HG03175 (cell line): ENCODE measurements at regions not wholly inside any gene's neighbourhood (a gene's known extent, or its start where the extent isn't known, plus 50 kb on each side); places are given as distances from the start of the nearest gene placed in this dataset.
"Not testable (repeated sequence)": the region's sequence is repeated elsewhere in the genome, so short reads cannot be mapped to it uniquely, and the experiment has no call there.

ENCODE experiments used
- ATAC-seq: cut with Tn5 transposase; IDR thresholded peaks from one replicate; pipeline ENCODE4 v1.9.1; 2021; ENCODE audit warnings: mild to moderate bottlenecking, moderate library complexity; ENCODE audit not compliant: unreplicated experiment

- ATAC-seq, result no peak
These were observed 787.2 kb downstream of the METTL4 start for GRCh38 chr18:1784113-1784512.

- ATAC-seq, result not testable (repeated sequence)
These were observed 785.3 kb downstream of the METTL4 start for GRCh38 chr18:1785980-1786379.

GRCh38 chr18:1796636-1797035 is 774.7 kb downstream of the METTL4 start:
- ATAC-seq, result no peak

- no peak for ATAC-seq
These were observed 774.1 kb downstream of the METTL4 start for GRCh38 chr18:1797235-1797634.

- ATAC-seq, result no peak
These were observed 765.8 kb downstream of the METTL4 start for GRCh38 chr18:1805521-1805920.

GRCh38 chr18:1806884-1807615 is 764.3 kb downstream of the METTL4 start:
- no peak for ATAC-seq

- ATAC-seq, result no peak
These were observed 760.0 kb downstream of the METTL4 start for GRCh38 chr18:1811282-1811681.

- ATAC-seq, result no peak
These were observed 746.0 kb downstream of the METTL4 start for GRCh38 chr18:1825296-1825695.

GRCh38 chr18:1840878-1841277 is 730.4 kb downstream of the METTL4 start:
- ATAC-seq, result no peak

- no peak for ATAC-seq
These were observed 724.7 kb downstream of the METTL4 start for GRCh38 chr18:1846640-1847039.

- no peak for ATAC-seq
These were observed 722.6 kb downstream of the METTL4 start for GRCh38 chr18:1848716-1849115.

GRCh38 chr18:1849386-1849785 is 721.9 kb downstream of the METTL4 start:
- ATAC-seq, result no peak

- ATAC-seq, result not testable (repeated sequence)
These were observed 714.0 kb downstream of the METTL4 start for GRCh38 chr18:1857281-1857680.

- no peak for ATAC-seq
These were observed 709.8 kb downstream of the METTL4 start for GRCh38 chr18:1861473-1861872.

GRCh38 chr18:1865869-1866268 is 705.4 kb downstream of the METTL4 start:
- ATAC-seq, result no peak

GRCh38 chr18:1872274-1872673 is 699.0 kb downstream of the METTL4 start:
- no peak for ATAC-seq

- no peak for ATAC-seq
These were observed 696.1 kb downstream of the METTL4 start for GRCh38 chr18:1875219-1875618.

- ATAC-seq, result no peak
These were observed 686.7 kb downstream of the METTL4 start for GRCh38 chr18:1884623-1885022.

GRCh38 chr18:1891641-1892040 is 679.7 kb downstream of the METTL4 start:
- ATAC-seq, result no peak

- no peak for ATAC-seq
These were observed 679.1 kb downstream of the METTL4 start for GRCh38 chr18:1892191-1892590.

GRCh38 chr18:1895456-1896185 is 675.7 kb downstream of the METTL4 start:
- no peak for ATAC-seq

- no peak for ATAC-seq
These were observed 664.9 kb downstream of the METTL4 start for GRCh38 chr18:1906421-1906820.
